HEK293 (cell line): ENCODE measurements at regions not wholly inside any gene's neighbourhood (a gene's known extent, or its start where the extent isn't known, plus 50 kb on each side); places are given as distances from the start of the nearest gene placed in this dataset.

Experiments used
- ZNF274 ChIP-seq, 2 experiments: fragments of 200-500 bp in 1 of 2; fragments of 450-650 bp in 1 of 2; sonication (Bioruptor generic) in 1 of 2; formaldehyde crosslinking in 1 of 2; IDR thresholded peaks; 2 replicates each; pipeline versions ENCODE4 v1.5.1 to v1.6.1; 2014 to 2016; ENCODE audit warnings: borderline replicate concordance in 1 of 2, inconsistent platforms in 1 of 2, low read length in 1 of 2, missing biosample characterization in 1 of 2, missing genetic modification characterization in 1 of 2
- ZNF549 ChIP-seq: fragments of 450-650 bp; IDR thresholded peaks from 2 replicates; pipeline ENCODE4 v1.5.1; 2018; ENCODE audit warnings: missing biosample characterization, missing genetic modification characterization, mild to moderate bottlenecking, inconsistent platforms, moderate library complexity

DNA sequence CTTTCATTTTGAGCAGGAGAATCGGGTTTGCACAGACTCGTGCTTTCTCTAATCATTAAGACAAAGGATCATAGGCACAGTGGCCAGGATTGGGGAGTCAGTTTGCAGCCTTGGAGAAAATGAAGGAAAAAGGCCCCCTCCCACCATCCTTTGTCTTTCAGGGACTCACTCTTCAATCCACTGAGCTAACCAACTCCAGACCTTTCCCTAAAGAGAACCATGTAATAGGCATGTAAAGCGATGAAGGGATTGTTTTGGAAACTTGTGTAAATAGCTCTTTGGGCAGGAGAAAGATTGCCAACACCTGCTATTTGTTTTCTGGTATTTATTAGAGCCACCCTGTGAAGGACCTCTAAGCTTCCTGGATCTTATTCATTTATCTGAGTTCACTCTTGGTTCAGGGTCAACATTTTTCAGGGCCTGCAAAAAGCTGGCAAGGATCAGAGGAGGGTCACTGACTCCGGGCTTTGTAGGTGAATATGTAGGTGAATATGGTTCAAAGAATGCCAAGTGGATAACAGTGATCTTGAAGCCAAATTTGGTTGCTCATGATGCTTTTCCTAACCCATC is 192.6 kb upstream of the FGGY start:
- TF ChIP-seq ZNF549 (no peak), ZNF274 (IDR thresholded peaks at IDR 0.05; ENCODE audit: low read length) (no peak), ZNF274 (tag by site-specific recombination; IDR thresholded peaks at IDR 0.05; ENCODE audit: borderline replicate concordance) (no peak)
